GM23248 (cell line): ENCODE measurements at regions not wholly inside any gene's neighbourhood (a gene's known extent, or its start where the extent isn't known, plus 50 kb on each side); places are given as distances from the start of the nearest gene placed in this dataset.

Experiments used
- DNase-seq: peaks from one replicate; pipeline ENCODE4 v3.0.0-alpha.2; 2015
- H2AFZ ChIP-seq: fragments of 200-600 bp; sonication (generic); 2 replicates; pipeline ENCODE4 v1.6.1; 2016; ENCODE audit warnings: antibody characterized with exemption
- H3F3A ChIP-seq: fragments of 200-600 bp; sonication (generic); 2 replicates; pipeline ENCODE4 v1.6.1; 2016; ENCODE audit warnings: mild to moderate bottlenecking, antibody characterized with exemption, mixed run types; ENCODE audit not compliant: insufficient read depth
- H3K27ac ChIP-seq: fragments of 200-600 bp; sonication (generic); 2 replicates; pipeline ENCODE4 v1.5.1; 2016; ENCODE audit warnings: mild to moderate bottlenecking
- H3K27me3 ChIP-seq: fragments of 200-600 bp; sonication (generic); replicated peaks from 2 replicates; pipeline ENCODE4 v1.6.1; 2016; ENCODE audit warnings: mild to moderate bottlenecking; ENCODE audit not compliant: insufficient read depth
- H3K36me3 ChIP-seq: fragments of 200-600 bp; sonication (generic); 2 replicates; pipeline ENCODE4 v1.6.1; 2016; ENCODE audit warnings: low read depth, mild to moderate bottlenecking
- H3K4me1 ChIP-seq: fragments of 200-600 bp; sonication (generic); 2 replicates; pipeline ENCODE4 v1.6.1; 2016; ENCODE audit warnings: mild to moderate bottlenecking; ENCODE audit not compliant: insufficient read depth
- H3K4me2 ChIP-seq: fragments of 200-600 bp; sonication (generic); one replicate; pipeline ENCODE4 v1.6.1; 2016; ENCODE audit warnings: mild to moderate bottlenecking; ENCODE audit not compliant: unreplicated experiment
- H3K4me3 ChIP-seq: fragments of 200-600 bp; sonication (generic); 2 replicates; pipeline ENCODE4 v1.5.1; 2016; ENCODE audit warnings: mild to moderate bottlenecking
- H3K79me2 ChIP-seq: fragments of 200-600 bp; sonication (generic); 2 replicates; pipeline ENCODE4 v1.6.1; 2016; ENCODE audit warnings: mild to moderate bottlenecking; ENCODE audit not compliant: insufficient read depth
- H3K9ac ChIP-seq: fragments of 200-600 bp; sonication (generic); 2 replicates; pipeline ENCODE4 v1.6.1; 2016; ENCODE audit warnings: mild to moderate bottlenecking
- H3K9me2 ChIP-seq: fragments of 200-600 bp; sonication (generic); 2 replicates; pipeline ENCODE4 v1.6.1; 2016; ENCODE audit warnings: mixed run types, mild to moderate bottlenecking, moderate library complexity; ENCODE audit not compliant: insufficient read depth
- H3K9me3 ChIP-seq: fragments of 200-600 bp; sonication (generic); one replicate; pipeline ENCODE4 v1.6.1; 2017; ENCODE audit warnings: low read depth
- H4K20me1 ChIP-seq: fragments of 200-600 bp; sonication (generic); 2 replicates; pipeline ENCODE4 v1.6.0; 2016; ENCODE audit not compliant: insufficient read depth
- EZH2 ChIP-seq: fragments of 200-600 bp; sonication (generic); IDR thresholded peaks from 2 replicates; pipeline ENCODE4 v1.6.1; 2018; ENCODE audit warnings: antibody characterized with exemption, mild to moderate bottlenecking; ENCODE audit not compliant: insufficient read depth, poor library complexity, severe bottlenecking
- EZH2phosphoT487 ChIP-seq: fragments of 200-600 bp; sonication (generic); IDR thresholded peaks from 2 replicates; pipeline ENCODE4 v1.6.1; 2018; ENCODE audit warnings: antibody characterized with exemption, moderate library complexity, mild to moderate bottlenecking, low read depth; ENCODE audit not compliant: insufficient read depth
- WGBS, 2 experiments: methylation state at CpG; one replicate each; pipeline ENCODE4 v1.1.6; 2015 to 2017; ENCODE audit warnings: low lambda C conversion rate in 2 of 2, low coverage in 1 of 2; ENCODE audit errors: missing lambda C conversion rate in 2 of 2; 5-methylcytosine and 5-hydroxymethylcytosine counted together
- in situ Hi-C: fragments of 300-500 bp; cut with MboI; formaldehyde crosslinking; loops from 2 replicates; pipeline ENCODE4 v1.15.0; 2020

- H3K27ac ChIP-seq = no peak overlapping the region
- H3K9me3 ChIP-seq = no peaks in the 10 kb centered on the region
- no peak for DNase-seq
- H3K4me3 ChIP-seq = no peak overlapping the region
- H2AFZ ChIP-seq = no peak overlapping the region; the same call in 1 of the 2 replicates
- no peaks in the 10 kb centered on the region for H3K79me2 ChIP-seq
- 22 to 28% methylated on average over 28 of the region's 28 CpGs for WGBS, 2 experiments
- in situ Hi-C loops = no loop called here
- H3K9me2 ChIP-seq = no peaks in the 10 kb centered on the region
- no peaks in the 10 kb centered on the region for H3K4me1 ChIP-seq
- no peak overlapping the region for H3K9ac ChIP-seq
- H4K20me1 ChIP-seq = no peaks in the 10 kb centered on the region
- TF ChIP-seq EZH2 = no peak
- no peaks in the 10 kb centered on the region for H3K36me3 ChIP-seq
- H3F3A ChIP-seq = no peaks in the 10 kb centered on the region
- H3K27me3 ChIP-seq = peaks cover 9% of the 10 kb centered on the region; the same call in 1 of the 2 replicates
- no peak overlapping the region for H3K4me2 ChIP-seq
These were observed 215.6 kb upstream of the HEY2 start for GRCh38 chr6:125533710-125534397.

GRCh38 chr6:125534430-125535263, 214.8 kb upstream of the HEY2 start:
- no peak overlapping the region for H3K4me3 ChIP-seq
- H3K4me1 ChIP-seq = no peaks in the 10 kb centered on the region
- H3K79me2 ChIP-seq = no peaks in the 10 kb centered on the region
- WGBS, 2 experiments = 18 to 23% methylated on average over 17 of the region's 17 CpGs
- no peak overlapping the region for H2AFZ ChIP-seq
- in situ Hi-C loops = no loop called here
- no peak overlapping the region for H3K27ac ChIP-seq
- H3F3A ChIP-seq = no peaks in the 10 kb centered on the region
- no peaks in the 10 kb centered on the region for H3K36me3 ChIP-seq
- TF ChIP-seq EZH2 (no peak), EZH2phosphoT487 (no peak)
- H3K9me3 ChIP-seq = no peaks in the 10 kb centered on the region
- H3K9me2 ChIP-seq = no peaks in the 10 kb centered on the region
- H3K27me3 ChIP-seq = peaks cover 9% of the 10 kb centered on the region; the same call in 1 of the 2 replicates
- no peak for DNase-seq
- no peak overlapping the region for H3K4me2 ChIP-seq
- no peak overlapping the region for H3K9ac ChIP-seq
- H4K20me1 ChIP-seq = no peaks in the 10 kb centered on the region

- H3K27me3 ChIP-seq = peaks cover 9% of the 10 kb centered on the region; the same call in 1 of the 2 replicates
- in situ Hi-C loops = no loop called here
- no peaks in the 10 kb centered on the region for H3K9me3 ChIP-seq
- H3K4me3 ChIP-seq = no peak overlapping the region
- no peak overlapping the region for H3K9ac ChIP-seq
- H3K4me1 ChIP-seq = no peaks in the 10 kb centered on the region
- H3K36me3 ChIP-seq = no peaks in the 10 kb centered on the region
- no peaks in the 10 kb centered on the region for H3K79me2 ChIP-seq
- no peaks in the 10 kb centered on the region for H3K9me2 ChIP-seq
- H2AFZ ChIP-seq = no peak overlapping the region
- no peak for DNase-seq
- TF ChIP-seq EZH2phosphoT487 (no peak), EZH2 (no peak)
- 46 to 51% methylated on average over 2 of the region's 2 CpGs for WGBS, 2 experiments
- H4K20me1 ChIP-seq = no peaks in the 10 kb centered on the region
- H3K4me2 ChIP-seq = no peak overlapping the region
- no peaks in the 10 kb centered on the region for H3F3A ChIP-seq
- H3K27ac ChIP-seq = no peak overlapping the region
These were observed 212.3 kb upstream of the HEY2 start for GRCh38 chr6:125537090-125537489.

- no peaks in the 10 kb centered on the region for H3K27me3 ChIP-seq
- no peaks in the 10 kb centered on the region for H3F3A ChIP-seq
- TF ChIP-seq EZH2 (no peak), EZH2phosphoT487 (no peak)
- H3K4me2 ChIP-seq = no peak overlapping the region
- no peak overlapping the region for H2AFZ ChIP-seq
- no peak overlapping the region for H3K4me3 ChIP-seq
- H3K9me2 ChIP-seq = no peaks in the 10 kb centered on the region
- H4K20me1 ChIP-seq = no peaks in the 10 kb centered on the region
- WGBS, 2 experiments = 52 to 56% methylated on average over 3 of the region's 3 CpGs
- H3K9me3 ChIP-seq = no peaks in the 10 kb centered on the region
- H3K27ac ChIP-seq = no peak overlapping the region
- H3K9ac ChIP-seq = no peak overlapping the region
- no peak for DNase-seq
- in situ Hi-C loops = no loop called here
- no peaks in the 10 kb centered on the region for H3K36me3 ChIP-seq
- H3K79me2 ChIP-seq = no peaks in the 10 kb centered on the region
- no peaks in the 10 kb centered on the region for H3K4me1 ChIP-seq
These were observed 209.5 kb upstream of the HEY2 start for GRCh38 chr6:125539892-125540291.
